Transverse colon (tissue), 3 donors: ENCODE measurements at regions not wholly inside any gene's neighbourhood (a gene's known extent, or its start where the extent isn't known, plus 50 kb on each side); places are given as distances from the start of the nearest gene placed in this dataset.

Experiments
- CTCF ChIP-seq, 5 experiments: fragments of 200-600 bp in 3 of 5; fragments of 450-650 bp in 2 of 5; sonication (generic) in 3 of 5; IDR thresholded peaks; 1 replicate in 2 of 5; 2 replicates in 3 of 5; pipeline ENCODE4 v1.5.1; 2016 to 2017; ENCODE audit warnings: antibody characterized with exemption in 5 of 5, inconsistent platforms in 3 of 5, mild to moderate bottlenecking in 2 of 5, moderate library complexity in 1 of 5
- POLR2A ChIP-seq: fragments of 450-650 bp; IDR thresholded peaks from one replicate; pipeline ENCODE4 v1.6.1; 2016; ENCODE audit warnings: antibody characterized with exemption, mild to moderate bottlenecking, moderate library complexity

- TF ChIP-seq CTCF (IDR thresholded peaks at IDR 0.05) (no peak), POLR2A (no peak)
These were observed 598.3 kb downstream of the SPRY1 start for GRCh38 chr4:123994917-123995316.
